ENCODE measurements at regions not wholly inside any gene's neighbourhood (a gene's known extent, or its start where the extent isn't known, plus 50 kb on each side); places are given as distances from the start of the nearest gene placed in this dataset.

DNA sequence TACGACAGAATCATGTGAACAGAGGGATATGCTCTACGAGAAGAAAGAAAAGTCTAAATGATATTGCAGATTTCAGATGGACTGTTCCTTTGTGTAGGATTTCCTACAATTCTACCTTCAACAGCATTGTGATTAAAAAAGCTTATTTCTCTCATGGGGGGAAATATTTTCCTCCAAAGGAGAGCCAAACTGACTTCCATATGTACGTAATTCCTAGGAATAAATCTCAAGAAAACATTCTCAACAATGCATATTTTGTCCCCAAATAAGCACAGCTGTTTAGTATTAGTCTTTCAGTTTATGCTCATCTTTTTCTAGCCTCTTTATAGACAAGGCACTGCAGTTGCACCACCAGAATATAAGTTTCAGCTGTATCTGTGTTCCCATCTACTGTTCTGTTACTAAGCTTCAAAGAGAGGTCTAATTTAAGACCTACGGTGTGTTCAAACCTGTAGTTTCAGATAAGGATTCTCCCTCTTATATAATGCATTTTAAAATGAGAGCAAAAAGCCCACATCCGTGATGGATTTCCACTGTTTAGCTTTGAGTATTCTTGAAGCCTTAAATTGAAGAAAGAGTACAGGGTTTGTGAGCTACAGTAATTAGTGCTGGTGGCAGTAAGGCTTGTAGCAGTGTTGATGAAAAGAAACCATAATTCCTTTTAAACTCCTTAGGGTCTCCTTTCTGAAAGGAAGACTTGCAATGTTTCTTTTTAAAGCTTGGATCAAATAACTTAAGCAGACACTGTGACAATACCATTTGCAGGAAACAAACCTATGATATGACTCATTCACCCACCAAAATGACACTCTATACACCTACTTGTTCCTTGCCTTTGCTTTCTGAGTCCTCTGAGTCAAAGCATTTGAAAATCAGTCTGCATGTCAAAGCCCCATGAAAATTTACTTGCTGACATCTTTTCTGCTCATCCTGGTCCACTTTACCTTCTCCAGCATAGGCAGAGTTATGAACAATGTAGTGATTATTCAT lies 754.1 kb downstream of the NOVA1 start:
- no peak overlapping the region for H3K4me3 ChIP-seq (ENCODE audit: severe bottlenecking)
- peaks cover 5% of the 10 kb centered on the region for H3K27me3 ChIP-seq (ENCODE audit: insufficient read depth, poor library complexity, severe bottlenecking)
- ATAC-seq (ENCODE audit: low read depth) (no peak), DNase-seq (ENCODE audit: low spot score) (no peak)
- TF ChIP-seq, protein P1, sequence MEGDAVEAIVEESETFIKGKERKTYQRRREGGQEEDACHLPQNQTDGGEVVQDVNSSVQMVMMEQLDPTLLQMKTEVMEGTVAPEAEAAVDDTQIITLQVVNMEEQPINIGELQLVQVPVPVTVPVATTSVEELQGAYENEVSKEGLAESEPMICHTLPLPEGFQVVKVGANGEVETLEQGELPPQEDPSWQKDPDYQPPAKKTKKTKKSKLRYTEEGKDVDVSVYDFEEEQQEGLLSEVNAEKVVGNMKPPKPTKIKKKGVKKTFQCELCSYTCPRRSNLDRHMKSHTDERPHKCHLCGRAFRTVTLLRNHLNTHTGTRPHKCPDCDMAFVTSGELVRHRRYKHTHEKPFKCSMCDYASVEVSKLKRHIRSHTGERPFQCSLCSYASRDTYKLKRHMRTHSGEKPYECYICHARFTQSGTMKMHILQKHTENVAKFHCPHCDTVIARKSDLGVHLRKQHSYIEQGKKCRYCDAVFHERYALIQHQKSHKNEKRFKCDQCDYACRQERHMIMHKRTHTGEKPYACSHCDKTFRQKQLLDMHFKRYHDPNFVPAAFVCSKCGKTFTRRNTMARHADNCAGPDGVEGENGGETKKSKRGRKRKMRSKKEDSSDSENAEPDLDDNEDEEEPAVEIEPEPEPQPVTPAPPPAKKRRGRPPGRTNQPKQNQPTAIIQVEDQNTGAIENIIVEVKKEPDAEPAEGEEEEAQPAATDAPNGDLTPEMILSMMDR (IDR thresholded peaks at IDR 0.05; ENCODE audit: poor library complexity, severe bottlenecking), result no peak
- no peak overlapping the region for H3K27ac ChIP-seq (ENCODE audit: poor library complexity, severe bottlenecking)
- no peaks in the 10 kb centered on the region for H3K9me3 ChIP-seq (ENCODE audit: severe bottlenecking)
- H3K36me3 ChIP-seq (ENCODE audit: low read depth), result no peaks in the 10 kb centered on the region
- H3K4me1 ChIP-seq (ENCODE audit: insufficient read depth, poor library complexity, severe bottlenecking), result no peaks in the 10 kb centered on the region

- Histone ChIP-seq H3K4me1 (ENCODE audit: insufficient read depth, poor library complexity, severe bottlenecking) (no peaks in the 10 kb centered on the region), H3K27me3 (ENCODE audit: insufficient read depth, poor library complexity, severe bottlenecking) (peaks cover 5% of the 10 kb centered on the region), H3K9me3 (ENCODE audit: severe bottlenecking) (no peaks in the 10 kb centered on the region), H3K27ac (ENCODE audit: poor library complexity, severe bottlenecking) (no peak overlapping the region), H3K36me3 (ENCODE audit: low read depth) (no peaks in the 10 kb centered on the region), H3K4me3 (ENCODE audit: severe bottlenecking) (no peak overlapping the region)
- DNase-seq (ENCODE audit: low spot score), result no peak
- TF ChIP-seq, protein P1 (IDR thresholded peaks at IDR 0.05; ENCODE audit: poor library complexity, severe bottlenecking), result no peak
- no peak for ATAC-seq (ENCODE audit: low read depth)
Measured at GRCh38 chr14:25841226-25841625, 756.6 kb downstream of the NOVA1 start.

- Histone ChIP-seq H3K36me3 (ENCODE audit: low read depth) (no peaks in the 10 kb centered on the region), H3K4me1 (ENCODE audit: insufficient read depth, poor library complexity, severe bottlenecking) (no peaks in the 10 kb centered on the region), H3K9me3 (ENCODE audit: severe bottlenecking) (no peaks in the 10 kb centered on the region), H3K4me3 (ENCODE audit: severe bottlenecking) (no peak overlapping the region), H3K27me3 (ENCODE audit: insufficient read depth, poor library complexity, severe bottlenecking) (no peaks in the 10 kb centered on the region), H3K27ac (ENCODE audit: poor library complexity, severe bottlenecking) (no peak overlapping the region)
- TF ChIP-seq, protein P1 (IDR thresholded peaks at IDR 0.05; ENCODE audit: poor library complexity, severe bottlenecking), result no peak
- no peak for ATAC-seq (ENCODE audit: low read depth)
- DNase-seq (ENCODE audit: low spot score), result no peak
Measured at GRCh38 chr14:25837551-25837965, 760.3 kb downstream of the NOVA1 start.

- H3K27me3 ChIP-seq (ENCODE audit: insufficient read depth, poor library complexity, severe bottlenecking), result no peaks in the 10 kb centered on the region
- H3K27ac ChIP-seq (ENCODE audit: poor library complexity, severe bottlenecking), result no peak overlapping the region
- no peak for DNase-seq (ENCODE audit: low spot score)
- H3K4me1 ChIP-seq (ENCODE audit: insufficient read depth, poor library complexity, severe bottlenecking), result no peaks in the 10 kb centered on the region
- H3K9me3 ChIP-seq (ENCODE audit: severe bottlenecking), result no peaks in the 10 kb centered on the region
- TF ChIP-seq, protein P1 (IDR thresholded peaks at IDR 0.05; ENCODE audit: poor library complexity, severe bottlenecking), result no peak
- H3K36me3 ChIP-seq (ENCODE audit: low read depth), result no peaks in the 10 kb centered on the region
- H3K4me3 ChIP-seq (ENCODE audit: severe bottlenecking), result no peak overlapping the region
- ATAC-seq (ENCODE audit: low read depth), result no peak
Measured at GRCh38 chr14:25836636-25837035, 761.2 kb downstream of the NOVA1 start.
